Mesendoderm (in vitro differentiated cells): ENCODE measurements at regions not wholly inside any gene's neighbourhood (a gene's known extent, or its start where the extent isn't known, plus 50 kb on each side); places are given as distances from the start of the nearest gene placed in this dataset.
A peak's percentile ranks its signal among the peaks of the same experiment; 100 is the strongest.

ENCODE experiments used
- DNase-seq: peaks from one replicate; pipeline ENCODE4 v3.0.0; 2013
- H2AK5ac ChIP-seq: 2 replicates; pipeline ENCODE4 v1.6.1; 2013; ENCODE audit warnings: low read length, inconsistent platforms
- H2BK120ac ChIP-seq: 2 replicates; pipeline ENCODE4 v1.6.1; 2013; ENCODE audit warnings: low read depth, mild to moderate bottlenecking, low read length, moderate library complexity, mixed read lengths
- H2BK15ac ChIP-seq: replicated peaks from 2 replicates; pipeline ENCODE4 v1.6.1; 2013; ENCODE audit warnings: low read depth, mild to moderate bottlenecking, moderate library complexity
- H2BK5ac ChIP-seq: 2 replicates; pipeline ENCODE4 v1.6.1; 2013; ENCODE audit warnings: low read length, inconsistent platforms
- H3K18ac ChIP-seq: 2 replicates; pipeline ENCODE4 v1.6.1; 2013; ENCODE audit warnings: mild to moderate bottlenecking, low read length, mixed read lengths
- H3K23ac ChIP-seq: one replicate; pipeline ENCODE4 v1.6.1; 2013; ENCODE audit warnings: low read length
- H3K27ac ChIP-seq: 2 replicates; pipeline ENCODE4 v1.5.1; 2013; ENCODE audit warnings: low read depth, mild to moderate bottlenecking, inconsistent platforms, low read length, moderate library complexity
- H3K27me3 ChIP-seq: 2 replicates; pipeline ENCODE4 v1.6.1; 2013; ENCODE audit warnings: low read length, control low read depth, mild to moderate bottlenecking, inconsistent platforms; ENCODE audit not compliant: insufficient read depth, poor library complexity
- H3K36me3 ChIP-seq: 2 replicates; pipeline ENCODE4 v1.6.1; 2013; ENCODE audit warnings: low read length, inconsistent platforms; ENCODE audit not compliant: control insufficient read depth, insufficient read depth
- H3K4ac ChIP-seq: one replicate; pipeline ENCODE4 v1.6.1; 2013; ENCODE audit warnings: low read depth, mild to moderate bottlenecking, low read length, moderate library complexity
- H3K4me1 ChIP-seq: 2 replicates; pipeline ENCODE4 v1.6.1; 2013; ENCODE audit warnings: low read depth, low read length, inconsistent platforms; ENCODE audit not compliant: control insufficient read depth
- H3K4me2 ChIP-seq: 2 replicates; pipeline ENCODE4 v1.6.1; 2013; ENCODE audit warnings: low read length
- H3K4me3 ChIP-seq: 2 replicates; pipeline ENCODE4 v1.5.1; 2013; ENCODE audit warnings: mild to moderate bottlenecking, low read length
- H3K56ac ChIP-seq: one replicate; pipeline ENCODE4 v1.6.1; 2013; ENCODE audit warnings: low read length
- H3K79me1 ChIP-seq: 2 replicates; pipeline ENCODE4 v1.6.1; 2013; ENCODE audit warnings: low read length, inconsistent platforms
- H3K79me2 ChIP-seq: 2 replicates; pipeline ENCODE4 v1.6.1; 2013; ENCODE audit warnings: mild to moderate bottlenecking, low read length; ENCODE audit not compliant: control insufficient read depth, insufficient read depth
- H3K9ac ChIP-seq: 2 replicates; pipeline ENCODE4 v1.6.1; 2013; ENCODE audit warnings: low read length, inconsistent platforms
- H4K5ac ChIP-seq: one replicate; pipeline ENCODE4 v1.6.1; 2013; ENCODE audit warnings: low read length
- H4K8ac ChIP-seq: one replicate; pipeline ENCODE4 v1.6.1; 2013; ENCODE audit warnings: low read depth, mild to moderate bottlenecking, control low read depth, low read length, moderate library complexity
- WGBS: extraction: QIAGEN DNeasy Blood & Tissue Kit; methylation state at CpG from one replicate; pipeline ENCODE4 v1.1.7; 2013; ENCODE audit warnings: low lambda C conversion rate, missing lambda C conversion rate; ENCODE audit not compliant: insufficient coverage; ENCODE audit errors: extremely low coverage; 5-methylcytosine and 5-hydroxymethylcytosine counted together

DNA sequence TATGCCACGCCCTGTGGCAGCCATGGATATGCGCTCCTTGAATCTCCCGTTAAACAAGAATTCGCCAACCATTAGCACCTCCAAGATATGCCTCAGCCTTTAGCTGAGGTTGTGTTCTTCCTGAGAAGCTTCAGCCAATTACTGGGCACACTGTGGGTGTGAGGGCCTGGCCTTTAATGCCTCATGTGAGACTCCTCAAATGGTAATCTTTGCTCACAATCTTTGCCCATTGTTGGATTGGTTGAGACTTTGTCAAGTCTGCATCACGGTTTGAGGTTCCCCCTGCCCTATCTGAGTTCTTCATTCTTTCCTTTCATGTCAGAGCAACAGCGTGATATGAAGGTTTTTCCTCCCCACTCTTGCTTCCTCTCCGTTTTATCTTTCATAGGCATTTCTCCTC is 108.1 kb upstream of the CCDC54 start:
- peak; percentile 97 for DNase-seq
- Histone ChIP-seq H4K5ac (no peak overlapping the region), H3K4me2 (no peak overlapping the region), H3K36me3 (no peaks in the 10 kb centered on the region), H2BK15ac (peak overlapping the region; percentile 57), H3K27ac (no peak overlapping the region), H3K79me1 (no peaks in the 10 kb centered on the region), H3K27me3 (no peaks in the 10 kb centered on the region), H2BK5ac (no peak overlapping the region), H3K9ac (no peak overlapping the region), H4K8ac (no peak overlapping the region), H3K4me1 (peaks cover 6% of the 10 kb centered on the region), H3K56ac (no peak overlapping the region), H3K23ac (no peak overlapping the region), H3K4me3 (no peak overlapping the region), H3K18ac (no peak overlapping the region), H2BK120ac (no peak overlapping the region), H2AK5ac (no peak overlapping the region), H3K4ac (no peak overlapping the region), H3K79me2 (no peaks in the 10 kb centered on the region)
- WGBS = no CpG with 5 or more reads among the region's 7 CpGs

DNA sequence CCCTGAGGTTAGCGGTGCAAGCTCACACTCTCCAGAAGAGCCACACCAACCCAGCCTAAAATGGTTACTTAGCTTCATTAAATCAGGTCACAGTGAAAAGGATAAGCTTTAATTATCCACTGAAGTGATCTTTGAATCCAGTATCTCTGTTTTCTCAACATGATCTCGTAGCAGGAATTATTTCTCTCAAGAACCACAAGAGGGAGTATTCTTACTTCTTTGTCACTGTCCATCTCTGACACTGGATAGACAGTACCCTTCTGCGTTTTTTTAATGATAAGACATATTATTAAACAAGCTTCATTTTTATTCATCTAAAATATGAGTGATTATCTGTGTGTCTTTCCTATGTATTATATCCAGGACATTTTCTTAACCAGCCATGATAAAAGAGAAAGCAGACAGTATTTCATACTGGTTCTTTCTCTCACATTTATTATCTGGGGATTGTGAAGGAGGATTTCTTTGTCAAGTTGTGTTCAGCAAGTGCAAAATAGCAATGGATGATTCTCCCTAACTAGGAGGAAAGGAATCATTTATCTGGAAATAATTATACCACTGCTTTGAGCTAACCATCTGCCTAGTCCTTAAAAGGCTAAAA is 105.4 kb upstream of the CCDC54 start:
- Histone ChIP-seq H3K27ac (no peak overlapping the region), H3K4me3 (no peak overlapping the region), H2BK120ac (no peak overlapping the region), H4K8ac (no peak overlapping the region), H2BK5ac (no peak overlapping the region), H3K56ac (no peak overlapping the region), H3K79me2 (no peaks in the 10 kb centered on the region), H3K27me3 (no peaks in the 10 kb centered on the region), H3K23ac (no peak overlapping the region), H3K4me2 (no peak overlapping the region), H3K4me1 (peaks cover 2% of the 10 kb centered on the region), H3K4ac (peak overlapping the region; percentile 36), H3K36me3 (no peaks in the 10 kb centered on the region), H3K79me1 (no peaks in the 10 kb centered on the region), H3K9ac (no peak overlapping the region), H2AK5ac (no peak overlapping the region), H3K18ac (peak overlapping the region; percentile 39), H2BK15ac (no peak overlapping the region), H4K5ac (no peak overlapping the region)
- no CpG with 5 or more reads among the region's 3 CpGs for WGBS
- DNase-seq = peak; percentile 55

DNA sequence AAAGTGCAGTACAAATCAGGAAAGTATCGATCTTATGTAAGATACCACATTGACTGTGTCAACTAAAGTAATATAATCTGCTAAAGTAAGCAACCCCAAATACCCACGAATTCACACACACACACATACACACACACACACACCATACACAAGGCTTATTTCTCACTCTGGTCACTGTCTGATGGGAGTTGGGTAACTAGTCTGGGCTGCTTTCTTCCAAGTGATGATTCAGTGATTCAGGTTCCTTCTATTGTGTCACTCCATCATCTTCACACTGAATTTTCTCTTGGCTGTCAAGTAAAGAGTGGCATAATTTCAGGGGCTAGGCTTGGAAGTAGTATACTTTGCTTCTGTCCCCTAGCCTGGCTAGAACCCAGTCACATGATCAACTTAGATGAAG is 104.8 kb upstream of the CCDC54 start:
- DNase-seq = no peak
- no peak overlapping the region for H2BK15ac ChIP-seq
- H3K36me3 ChIP-seq = no peaks in the 10 kb centered on the region
- no peaks in the 10 kb centered on the region for H3K27me3 ChIP-seq
- no peak overlapping the region for H3K56ac ChIP-seq
- H3K4me1 ChIP-seq = peaks cover 2% of the 10 kb centered on the region
- H3K4me3 ChIP-seq = no peak overlapping the region
- no peak overlapping the region for H2AK5ac ChIP-seq
- H3K23ac ChIP-seq = no peak overlapping the region
- H3K4me2 ChIP-seq = no peak overlapping the region
- no peak overlapping the region for H3K18ac ChIP-seq
- no peak overlapping the region for H2BK120ac ChIP-seq
- H3K4ac ChIP-seq = no peak overlapping the region
- no peak overlapping the region for H4K8ac ChIP-seq
- H2BK5ac ChIP-seq = no peak overlapping the region
- H3K79me1 ChIP-seq = no peaks in the 10 kb centered on the region
- no peak overlapping the region for H3K27ac ChIP-seq
- H4K5ac ChIP-seq = no peak overlapping the region
- no CpG with 5 or more reads among the region's 2 CpGs for WGBS
- no peaks in the 10 kb centered on the region for H3K79me2 ChIP-seq
- no peak overlapping the region for H3K9ac ChIP-seq

DNA sequence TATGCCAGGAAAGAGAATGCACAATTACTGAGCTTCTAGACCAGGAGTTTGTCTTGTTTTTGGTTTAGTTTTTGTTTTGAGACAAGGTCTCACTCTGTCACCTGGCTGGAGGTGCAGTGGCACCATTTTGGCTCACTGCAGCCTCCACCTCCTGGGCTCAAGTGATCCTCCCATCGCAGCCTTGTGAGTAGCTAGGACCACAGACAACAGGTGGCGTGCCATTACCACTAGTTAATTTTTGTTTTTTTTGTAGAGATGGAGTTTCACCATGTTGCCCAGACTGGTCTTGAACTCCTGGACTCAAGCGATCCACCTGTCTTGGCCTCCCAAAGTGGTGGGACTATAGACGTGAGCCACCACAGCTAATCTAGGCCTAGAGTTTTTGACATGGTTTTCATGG is 104.4 kb upstream of the CCDC54 start:
- Histone ChIP-seq H3K56ac (no peak overlapping the region), H3K4me3 (no peak overlapping the region), H3K23ac (no peak overlapping the region), H2BK120ac (no peak overlapping the region), H3K79me1 (no peaks in the 10 kb centered on the region), H3K4me1 (peaks cover 2% of the 10 kb centered on the region), H4K5ac (no peak overlapping the region), H3K18ac (no peak overlapping the region), H2BK15ac (no peak overlapping the region), H4K8ac (no peak overlapping the region), H3K36me3 (no peaks in the 10 kb centered on the region), H3K9ac (no peak overlapping the region), H3K4me2 (no peak overlapping the region), H2BK5ac (no peak overlapping the region), H3K27ac (no peak overlapping the region), H3K27me3 (no peaks in the 10 kb centered on the region), H2AK5ac (no peak overlapping the region), H3K79me2 (no peaks in the 10 kb centered on the region), H3K4ac (no peak overlapping the region)
- no CpG with 5 or more reads among the region's 4 CpGs for WGBS
- peak; percentile 14 for DNase-seq

DNA sequence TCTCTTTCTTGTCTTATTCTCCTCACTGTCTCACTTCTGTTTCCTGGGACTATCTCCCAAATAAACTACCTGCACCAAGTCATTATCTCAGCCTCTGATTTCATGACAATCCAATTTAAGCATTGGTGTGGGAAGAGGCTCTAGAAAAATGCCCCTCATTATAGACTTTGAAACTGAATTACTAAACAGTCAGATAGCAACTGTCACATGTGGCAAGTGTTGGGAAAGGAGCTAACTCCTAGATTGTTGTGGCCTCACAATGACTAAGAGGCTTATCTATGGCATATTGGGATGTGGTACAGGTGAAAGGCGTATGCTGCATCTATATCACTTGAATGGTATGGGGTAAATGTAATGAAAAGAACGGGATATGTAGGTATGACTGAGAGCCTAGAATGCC is 103.5 kb upstream of the CCDC54 start:
- Histone ChIP-seq H3K23ac (no peak overlapping the region), H4K8ac (no peak overlapping the region), H3K79me2 (no peaks in the 10 kb centered on the region), H3K4me3 (no peak overlapping the region), H3K4ac (no peak overlapping the region), H3K27me3 (no peaks in the 10 kb centered on the region), H2BK120ac (no peak overlapping the region), H3K4me1 (no peaks in the 10 kb centered on the region), H3K18ac (no peak overlapping the region), H2AK5ac (no peak overlapping the region), H3K4me2 (no peak overlapping the region), H3K36me3 (no peaks in the 10 kb centered on the region), H3K56ac (no peak overlapping the region), H2BK15ac (no peak overlapping the region), H4K5ac (no peak overlapping the region), H3K9ac (no peak overlapping the region), H3K27ac (no peak overlapping the region), H3K79me1 (no peaks in the 10 kb centered on the region), H2BK5ac (no peak overlapping the region)
- WGBS = no CpG with 5 or more reads among the region's 2 CpGs
- DNase-seq = peak; percentile 2

DNA sequence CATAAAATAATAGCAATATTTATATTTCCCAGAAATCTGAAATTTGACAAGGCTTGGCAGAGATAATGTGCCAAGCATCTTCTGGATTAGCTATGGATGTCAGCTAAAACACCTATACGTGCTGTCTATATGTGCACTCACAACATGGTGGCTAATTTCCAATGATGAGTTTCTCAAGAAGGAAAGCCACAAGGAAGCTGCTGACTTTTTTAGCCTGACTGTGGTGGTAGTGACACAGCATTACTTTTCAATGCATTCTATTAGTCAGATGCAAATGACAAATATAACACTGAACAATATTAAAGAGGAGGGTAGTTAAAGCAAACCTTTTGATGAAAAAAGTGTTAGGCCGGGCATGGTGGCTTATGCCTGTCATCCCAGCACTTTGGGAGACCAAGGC is 101.7 kb upstream of the CCDC54 start:
- no peak overlapping the region for H2BK120ac ChIP-seq
- H2AK5ac ChIP-seq = no peak overlapping the region
- H3K79me2 ChIP-seq = no peaks in the 10 kb centered on the region
- no peak overlapping the region for H3K4me3 ChIP-seq
- no peak overlapping the region for H2BK15ac ChIP-seq
- no CpG with 5 or more reads among the region's 2 CpGs for WGBS
- H3K36me3 ChIP-seq = no peaks in the 10 kb centered on the region
- H3K27me3 ChIP-seq = no peaks in the 10 kb centered on the region
- H3K9ac ChIP-seq = no peak overlapping the region
- H3K4ac ChIP-seq = no peak overlapping the region
- no peak overlapping the region for H3K18ac ChIP-seq
- no peak overlapping the region for H3K56ac ChIP-seq
- H4K8ac ChIP-seq = no peak overlapping the region
- no peak overlapping the region for H4K5ac ChIP-seq
- H3K4me1 ChIP-seq = no peaks in the 10 kb centered on the region
- H3K27ac ChIP-seq = no peak overlapping the region
- no peak overlapping the region for H3K4me2 ChIP-seq
- no peak overlapping the region for H3K23ac ChIP-seq
- DNase-seq = no peak
- H2BK5ac ChIP-seq = no peak overlapping the region
- no peaks in the 10 kb centered on the region for H3K79me1 ChIP-seq
